ENCODE measurements at regions not wholly inside any gene's neighbourhood (a gene's known extent, or its start where the extent isn't known, plus 50 kb on each side); places are given as distances from the start of the nearest gene placed in this dataset.

GRCh38 chr5:103498800-103499551 is 63.6 kb downstream of the NUDT12 start:
- Histone ChIP-seq H3K27me3 (no peaks in the 10 kb centered on the region), H3K36me3 (no peaks in the 10 kb centered on the region), H3K4me2 (peak overlapping the region in 1 of 11 experiments; percentile 16; a peak in 1 of 22 replicates), H3K4me1 (peaks cover 0 to 8% (median 0%) of the 10 kb centered on the region in 10 experiments; a peak in 2 of 20 replicates), H3K27ac (no peak overlapping the region), H4K20me1 (no peaks in the 10 kb centered on the region), H3K9me3 (replicated peaks in 1 of 11) (peaks cover 0 to 6% (median 4%) of the 10 kb centered on the region in 11 experiments; a peak in 6 of 22 replicates), H3K4me3 (no peak overlapping the region), H3K9ac (no peak overlapping the region)
- no peak for TF ChIP-seq Cebpa-rat (IDR thresholded peaks at IDR 0.05)

- TF ChIP-seq Cebpa-rat (IDR thresholded peaks at IDR 0.05) = no peak
- H3K4me2 ChIP-seq = no peak overlapping the region
- H3K4me1 ChIP-seq = peaks cover 0 to 8% (median 0%) of the 10 kb centered on the region in 10 experiments; a peak in 2 of 20 replicates
- H3K27ac ChIP-seq = no peak overlapping the region
- no peak overlapping the region for H3K4me3 ChIP-seq
- no peak overlapping the region for H3K9ac ChIP-seq
- H3K27me3 ChIP-seq = no peaks in the 10 kb centered on the region
- no peaks in the 10 kb centered on the region for H4K20me1 ChIP-seq
- H3K9me3 ChIP-seq (replicated peaks in 1 of 11) = peaks cover 0 to 8% (median 4%) of the 10 kb centered on the region in 11 experiments; a peak in 6 of 22 replicates
- H3K36me3 ChIP-seq = no peaks in the 10 kb centered on the region
Observed at GRCh38 chr5:103498211-103498610, 64.4 kb downstream of the NUDT12 start.

- Histone ChIP-seq H3K27ac (no peak overlapping the region), H3K9me3 (replicated peaks in 1 of 11) (peaks cover 0 to 8% (median 4%) of the 10 kb centered on the region in 11 experiments; a peak in 6 of 22 replicates), H3K4me2 (no peak overlapping the region), H3K4me3 (no peak overlapping the region), H3K9ac (no peak overlapping the region), H3K4me1 (peaks cover 0 to 8% (median 0%) of the 10 kb centered on the region in 10 experiments; a peak in 2 of 20 replicates), H3K36me3 (no peaks in the 10 kb centered on the region), H3K27me3 (no peaks in the 10 kb centered on the region), H4K20me1 (no peaks in the 10 kb centered on the region)
- TF ChIP-seq Cebpa-rat (IDR thresholded peaks at IDR 0.05) = no peak
Observed at GRCh38 chr5:103497781-103498180, 64.8 kb downstream of the NUDT12 start.

GRCh38 chr5:103490030-103490739 is 72.4 kb downstream of the NUDT12 start:
- H3K27me3 ChIP-seq = no peaks in the 10 kb centered on the region
- no peaks in the 10 kb centered on the region for H3K36me3 ChIP-seq
- H3K4me2 ChIP-seq = no peak overlapping the region
- TF ChIP-seq Cebpa-rat (IDR thresholded peaks at IDR 0.05) = no peak
- H3K4me1 ChIP-seq = no peaks in the 10 kb centered on the region
- no peaks in the 10 kb centered on the region for H4K20me1 ChIP-seq
- no peak overlapping the region for H3K9ac ChIP-seq
- H3K4me3 ChIP-seq = no peak overlapping the region
- peaks cover 0 to 8% (median 4%) of the 10 kb centered on the region in 11 experiments; a peak in 6 of 22 replicates for H3K9me3 ChIP-seq (replicated peaks in 1 of 11)
- no peak overlapping the region for H3K27ac ChIP-seq

GRCh38 chr5:103489307-103489706 is 73.3 kb downstream of the NUDT12 start:
- Histone ChIP-seq H3K9me3 (replicated peaks in 1 of 11) (peaks cover 0 to 5% (median 2%) of the 10 kb centered on the region in 11 experiments; a peak in 6 of 22 replicates), H3K27ac (no peak overlapping the region), H3K4me3 (no peak overlapping the region), H3K9ac (no peak overlapping the region), H3K27me3 (no peaks in the 10 kb centered on the region), H4K20me1 (no peaks in the 10 kb centered on the region), H3K36me3 (no peaks in the 10 kb centered on the region), H3K4me2 (no peak overlapping the region), H3K4me1 (no peaks in the 10 kb centered on the region)
- TF ChIP-seq Cebpa-rat (IDR thresholded peaks at IDR 0.05) = no peak

GRCh38 chr5:103487822-103488493 is 74.6 kb downstream of the NUDT12 start:
- Histone ChIP-seq H3K27me3 (no peaks in the 10 kb centered on the region), H3K4me2 (no peak overlapping the region), H3K9ac (no peak overlapping the region), H3K4me3 (no peak overlapping the region), H4K20me1 (no peaks in the 10 kb centered on the region), H3K27ac (no peak overlapping the region), H3K9me3 (replicated peaks in 1 of 11) (no peaks in the 10 kb centered on the region), H3K36me3 (no peaks in the 10 kb centered on the region), H3K4me1 (no peaks in the 10 kb centered on the region)
- TF ChIP-seq Cebpa-rat (IDR thresholded peaks at IDR 0.05) = no peak

GRCh38 chr5:103487218-103487617 is 75.4 kb downstream of the NUDT12 start:
- H4K20me1 ChIP-seq = no peaks in the 10 kb centered on the region
- no peaks in the 10 kb centered on the region for H3K4me1 ChIP-seq
- H3K4me3 ChIP-seq = no peak overlapping the region
- H3K27ac ChIP-seq = no peak overlapping the region
- TF ChIP-seq Cebpa-rat (IDR thresholded peaks at IDR 0.05) = no peak
- H3K27me3 ChIP-seq = no peaks in the 10 kb centered on the region
- H3K9me3 ChIP-seq (replicated peaks in 1 of 11) = no peaks in the 10 kb centered on the region
- H3K9ac ChIP-seq = no peak overlapping the region
- no peak overlapping the region for H3K4me2 ChIP-seq
- H3K36me3 ChIP-seq = no peaks in the 10 kb centered on the region

- Histone ChIP-seq H4K20me1 (no peaks in the 10 kb centered on the region), H3K36me3 (no peaks in the 10 kb centered on the region), H3K9me3 (replicated peaks in 1 of 11) (no peaks in the 10 kb centered on the region), H3K9ac (no peak overlapping the region), H3K4me3 (no peak overlapping the region), H3K27me3 (no peaks in the 10 kb centered on the region), H3K4me1 (no peaks in the 10 kb centered on the region), H3K4me2 (no peak overlapping the region), H3K27ac (no peak overlapping the region)
- no peak for TF ChIP-seq Cebpa-rat (IDR thresholded peaks at IDR 0.05)
Observed at GRCh38 chr5:103486739-103487138, 75.8 kb downstream of the NUDT12 start.

- Histone ChIP-seq H3K4me3 (no peak overlapping the region), H4K20me1 (no peaks in the 10 kb centered on the region), H3K27me3 (no peaks in the 10 kb centered on the region), H3K4me2 (no peak overlapping the region), H3K9ac (no peak overlapping the region), H3K4me1 (no peaks in the 10 kb centered on the region), H3K9me3 (replicated peaks in 1 of 11) (no peaks in the 10 kb centered on the region), H3K27ac (no peak overlapping the region), H3K36me3 (no peaks in the 10 kb centered on the region)
- no peak for TF ChIP-seq Cebpa-rat (IDR thresholded peaks at IDR 0.05)
Observed at GRCh38 chr5:103480246-103480645, 82.3 kb downstream of the NUDT12 start.

Measured in BLaER1 treated with 17β-estradiol and CSF1 and Interleukin-3, amounts not matched to agents 10 nM and 100 nM (cell line).